ENCODE measurements at regions not wholly inside any gene's neighbourhood (a gene's known extent, or its start where the extent isn't known, plus 50 kb on each side); places are given as distances from the start of the nearest gene placed in this dataset.

- no peaks in the 10 kb centered on the region for H3K9me3 ChIP-seq
- no peak for TF ChIP-seq CTCF (IDR thresholded peaks at IDR 0.05)
- no peak for ATAC-seq (ENCODE audit: insufficient number of reproducible peaks, low FRiP score, low read depth)
- no peaks in the 10 kb centered on the region for H3K27me3 ChIP-seq (replicated peaks; ENCODE audit: insufficient read depth)
- no peak overlapping the region for H3K27ac ChIP-seq
- H3K4me3 ChIP-seq = no peak overlapping the region
- no peaks in the 10 kb centered on the region for H3K4me1 ChIP-seq (ENCODE audit: control insufficient read depth in 1 of 2, low read depth in 2 of 2)
- H3K36me3 ChIP-seq = no peaks in the 10 kb centered on the region
- no peak for DNase-seq (ENCODE audit: low spot score)
Observed at GRCh38 chr2:5164776-5165525, 527.2 kb upstream of the SOX11 start.

- Histone ChIP-seq H3K27me3 (replicated peaks; ENCODE audit: insufficient read depth) (no peaks in the 10 kb centered on the region), H3K9me3 (no peaks in the 10 kb centered on the region), H3K4me1 (ENCODE audit: control insufficient read depth in 1 of 2, low read depth in 2 of 2) (no peaks in the 10 kb centered on the region), H3K27ac (no peak overlapping the region), H3K36me3 (no peaks in the 10 kb centered on the region), H3K4me3 (no peak overlapping the region)
- TF ChIP-seq CTCF (IDR thresholded peaks at IDR 0.05) = no peak
- ATAC-seq (ENCODE audit: insufficient number of reproducible peaks, low FRiP score, low read depth) (no peak), DNase-seq (ENCODE audit: low spot score) (no peak)
Observed at GRCh38 chr2:5172923-5173322, 519.3 kb upstream of the SOX11 start.

GRCh38 chr2:5173876-5174535 is 518.2 kb upstream of the SOX11 start:
- Histone ChIP-seq H3K27me3 (replicated peaks; ENCODE audit: insufficient read depth) (no peaks in the 10 kb centered on the region), H3K4me3 (no peak overlapping the region), H3K36me3 (no peaks in the 10 kb centered on the region), H3K9me3 (no peaks in the 10 kb centered on the region), H3K27ac (no peak overlapping the region), H3K4me1 (ENCODE audit: control insufficient read depth in 1 of 2, low read depth in 2 of 2) (no peaks in the 10 kb centered on the region)
- ATAC-seq (ENCODE audit: insufficient number of reproducible peaks, low FRiP score, low read depth) (no peak), DNase-seq (ENCODE audit: low spot score) (no peak)
- no peak for TF ChIP-seq CTCF (IDR thresholded peaks at IDR 0.05)

GRCh38 chr2:5175231-5175630 is 517.0 kb upstream of the SOX11 start:
- H3K36me3 ChIP-seq = no peaks in the 10 kb centered on the region
- H3K4me1 ChIP-seq (ENCODE audit: control insufficient read depth in 1 of 2, low read depth in 2 of 2) = no peaks in the 10 kb centered on the region
- no peak for TF ChIP-seq CTCF (IDR thresholded peaks at IDR 0.05)
- ATAC-seq (ENCODE audit: insufficient number of reproducible peaks, low FRiP score, low read depth) (no peak), DNase-seq (ENCODE audit: low spot score) (no peak)
- no peaks in the 10 kb centered on the region for H3K27me3 ChIP-seq (replicated peaks; ENCODE audit: insufficient read depth)
- no peak overlapping the region for H3K4me3 ChIP-seq
- no peak overlapping the region for H3K27ac ChIP-seq
- H3K9me3 ChIP-seq = no peaks in the 10 kb centered on the region

GRCh38 chr2:5176764-5177163 is 515.4 kb upstream of the SOX11 start:
- ATAC-seq (ENCODE audit: insufficient number of reproducible peaks, low FRiP score, low read depth) (no peak), DNase-seq (ENCODE audit: low spot score) (no peak)
- Histone ChIP-seq H3K27ac (no peak overlapping the region), H3K27me3 (replicated peaks; ENCODE audit: insufficient read depth) (no peaks in the 10 kb centered on the region), H3K4me1 (ENCODE audit: control insufficient read depth in 1 of 2, low read depth in 2 of 2) (no peaks in the 10 kb centered on the region), H3K4me3 (no peak overlapping the region), H3K36me3 (no peaks in the 10 kb centered on the region), H3K9me3 (no peaks in the 10 kb centered on the region)
- TF ChIP-seq CTCF (IDR thresholded peaks at IDR 0.05) = no peak

Measured in thoracic aorta (tissue), 2 donors.